SJCRH30 (cell line): ENCODE measurements at regions not wholly inside any gene's neighbourhood (a gene's known extent, or its start where the extent isn't known, plus 50 kb on each side); places are given as distances from the start of the nearest gene placed in this dataset.

Experiments
- DNase-seq, 2 experiments: peaks; one replicate each; pipeline ENCODE4 v3.0.0-alpha.2; 2015 to 2020
- H3K27ac ChIP-seq: fragments of 250-450 bp; sonication (Bioruptor Pico); 2 replicates; pipeline ENCODE4 v1.5.1; 2020; ENCODE audit warnings: mild to moderate bottlenecking, moderate library complexity
- H3K27me3 ChIP-seq: fragments of 250-450 bp; sonication (Bioruptor Pico); 2 replicates; pipeline ENCODE4 v1.5.1; 2020; ENCODE audit warnings: mild to moderate bottlenecking, moderate library complexity
- H3K36me3 ChIP-seq: fragments of 250-450 bp; sonication (Bioruptor Pico); 2 replicates; pipeline ENCODE4 v1.5.1; 2020; ENCODE audit warnings: mild to moderate bottlenecking, moderate library complexity
- H3K4me1 ChIP-seq: fragments of 250-450 bp; sonication (Bioruptor Pico); 2 replicates; pipeline ENCODE4 v1.5.1; 2020; ENCODE audit warnings: mild to moderate bottlenecking, moderate library complexity
- H3K4me3 ChIP-seq: fragments of 250-450 bp; sonication (Bioruptor Pico); 2 replicates; pipeline ENCODE4 v1.5.1; 2020; ENCODE audit warnings: mild to moderate bottlenecking, moderate library complexity
- H3K9me3 ChIP-seq: fragments of 250-450 bp; sonication (Bioruptor Pico); replicated peaks from 2 replicates; pipeline ENCODE4 v1.5.1; 2020; ENCODE audit warnings: mild to moderate bottlenecking, moderate library complexity

DNA sequence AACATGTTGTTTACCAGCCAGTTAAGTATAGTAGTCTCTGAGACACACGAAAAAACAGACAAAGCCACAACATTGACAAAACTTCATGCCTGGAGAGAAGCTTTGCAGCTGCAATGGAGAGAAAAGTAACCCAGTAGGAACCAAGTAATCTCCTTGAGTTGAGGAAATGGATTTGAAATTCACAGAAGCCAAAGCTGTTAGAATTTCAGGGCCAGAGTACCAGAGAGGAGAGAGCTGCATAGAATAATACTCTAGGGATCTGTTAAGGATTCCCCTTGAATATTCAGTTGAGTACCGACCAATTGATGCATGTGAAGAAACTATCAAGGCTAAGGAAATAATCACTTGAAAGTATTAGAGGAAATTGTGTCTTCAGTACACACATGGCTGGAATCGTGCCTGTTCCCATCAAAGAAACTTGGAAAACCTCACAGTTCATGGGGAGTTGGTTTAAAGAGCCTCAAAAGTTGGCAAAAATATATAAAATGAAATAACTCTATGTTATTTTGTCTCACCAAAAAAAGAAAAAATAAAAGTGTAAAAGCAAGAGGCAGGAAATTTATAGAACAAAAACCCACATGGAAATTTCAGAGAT, 324.0 kb upstream of the NEGR1 start:
- no peaks in the 10 kb centered on the region for H3K4me1 ChIP-seq
- H3K27ac ChIP-seq = no peak overlapping the region
- H3K36me3 ChIP-seq = no peaks in the 10 kb centered on the region
- DNase-seq = no peak
- no peak overlapping the region for H3K4me3 ChIP-seq
- H3K27me3 ChIP-seq = no peaks in the 10 kb centered on the region
- H3K9me3 ChIP-seq = no peaks in the 10 kb centered on the region

- H3K36me3 ChIP-seq = no peaks in the 10 kb centered on the region; the same call in 1 of the 2 replicates
- no peaks in the 10 kb centered on the region for H3K4me1 ChIP-seq
- H3K9me3 ChIP-seq = no peaks in the 10 kb centered on the region
- no peak overlapping the region for H3K4me3 ChIP-seq
- DNase-seq = no peak
- H3K27ac ChIP-seq = no peak overlapping the region
- H3K27me3 ChIP-seq = no peaks in the 10 kb centered on the region
Observed at GRCh38 chr1:72601035-72601674, 318.8 kb upstream of the NEGR1 start.

GRCh38 chr1:72586023-72586685, 303.8 kb upstream of the NEGR1 start:
- Histone ChIP-seq H3K27me3 (no peaks in the 10 kb centered on the region), H3K4me1 (no peaks in the 10 kb centered on the region), H3K9me3 (no peaks in the 10 kb centered on the region), H3K27ac (no peak overlapping the region), H3K36me3 (no peaks in the 10 kb centered on the region), H3K4me3 (no peak overlapping the region)
- DNase-seq = no peak

DNA sequence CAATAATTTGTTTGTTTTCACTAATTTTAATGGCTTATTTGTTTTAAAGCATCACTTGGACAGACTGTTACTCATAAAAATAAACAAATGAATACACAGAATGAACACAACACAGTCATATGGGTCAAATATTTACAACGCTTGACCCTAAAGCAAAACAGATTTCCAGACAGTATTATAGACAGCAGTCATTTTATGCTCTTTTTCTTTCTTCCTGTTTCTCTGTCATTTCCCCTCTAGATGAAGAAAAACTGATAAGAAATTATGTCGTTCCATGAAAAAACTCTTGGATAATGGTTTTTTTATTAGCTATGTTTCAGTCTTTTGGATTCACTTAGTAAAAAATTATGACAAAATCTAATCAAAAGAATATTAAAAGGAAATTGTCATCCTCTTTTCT, 297.3 kb upstream of the NEGR1 start:
- Histone ChIP-seq H3K4me1 (no peaks in the 10 kb centered on the region), H3K36me3 (no peaks in the 10 kb centered on the region)

GRCh38 chr1:72570815-72571214, 288.5 kb upstream of the NEGR1 start:
- Histone ChIP-seq H3K27me3 (no peaks in the 10 kb centered on the region), H3K4me3 (no peak overlapping the region), H3K4me1 (no peaks in the 10 kb centered on the region), H3K27ac (no peak overlapping the region), H3K9me3 (no peaks in the 10 kb centered on the region), H3K36me3 (no peaks in the 10 kb centered on the region)
- DNase-seq = no peak

More for the DNA sequence above, 297.3 kb upstream of the NEGR1 start:
- Histone ChIP-seq H3K27me3 (no peaks in the 10 kb centered on the region), H3K27ac (no peak overlapping the region), H3K9me3 (no peaks in the 10 kb centered on the region), H3K4me3 (no peak overlapping the region)
- no peak for DNase-seq

DNA sequence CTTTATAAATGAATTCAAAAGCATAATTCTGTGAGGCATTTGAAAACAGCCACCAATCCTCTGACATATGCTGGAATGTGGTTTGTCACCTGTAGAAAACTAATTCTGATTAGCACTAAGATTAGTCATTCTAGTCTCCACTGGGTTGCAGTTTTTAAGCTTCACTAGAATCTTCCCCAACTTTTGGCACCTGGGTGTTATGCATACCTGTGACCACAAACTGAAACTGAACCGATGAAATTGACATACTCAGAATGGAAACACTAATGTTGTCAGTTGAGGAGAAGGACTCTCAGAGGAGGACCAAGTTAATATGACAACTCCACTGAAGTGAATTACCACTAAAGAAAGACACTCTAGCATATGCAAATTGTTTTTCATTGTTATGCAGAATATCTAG, 285.8 kb upstream of the NEGR1 start:
- Histone ChIP-seq H3K9me3 (no peaks in the 10 kb centered on the region), H3K36me3 (no peaks in the 10 kb centered on the region), H3K4me3 (no peak overlapping the region), H3K27me3 (no peaks in the 10 kb centered on the region), H3K27ac (no peak overlapping the region), H3K4me1 (no peaks in the 10 kb centered on the region)
- no peak for DNase-seq

DNA sequence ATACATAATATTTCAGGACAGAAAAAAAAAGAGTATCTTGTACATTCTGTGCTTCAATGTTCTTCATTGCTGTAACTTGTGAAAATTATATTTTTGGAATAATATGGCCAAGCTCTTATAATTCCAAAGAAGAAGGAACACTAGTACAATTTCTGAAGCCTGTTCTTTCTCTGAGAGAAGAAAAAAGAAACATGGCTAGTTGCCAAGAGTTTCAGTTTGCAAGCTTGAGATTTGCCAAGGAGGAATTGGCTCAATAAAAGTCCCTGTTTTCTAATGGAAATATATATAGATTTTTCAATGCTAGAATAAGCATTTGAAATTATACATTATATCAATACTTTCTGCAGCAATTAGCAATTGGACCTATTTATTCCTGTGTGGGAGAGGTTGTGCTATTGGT, 285.2 kb upstream of the NEGR1 start:
- H3K27ac ChIP-seq = no peak overlapping the region
- H3K4me3 ChIP-seq = no peak overlapping the region
- DNase-seq = no peak
- no peaks in the 10 kb centered on the region for H3K27me3 ChIP-seq
- H3K4me1 ChIP-seq = no peaks in the 10 kb centered on the region
- H3K9me3 ChIP-seq = no peaks in the 10 kb centered on the region
- H3K36me3 ChIP-seq = no peaks in the 10 kb centered on the region

DNA sequence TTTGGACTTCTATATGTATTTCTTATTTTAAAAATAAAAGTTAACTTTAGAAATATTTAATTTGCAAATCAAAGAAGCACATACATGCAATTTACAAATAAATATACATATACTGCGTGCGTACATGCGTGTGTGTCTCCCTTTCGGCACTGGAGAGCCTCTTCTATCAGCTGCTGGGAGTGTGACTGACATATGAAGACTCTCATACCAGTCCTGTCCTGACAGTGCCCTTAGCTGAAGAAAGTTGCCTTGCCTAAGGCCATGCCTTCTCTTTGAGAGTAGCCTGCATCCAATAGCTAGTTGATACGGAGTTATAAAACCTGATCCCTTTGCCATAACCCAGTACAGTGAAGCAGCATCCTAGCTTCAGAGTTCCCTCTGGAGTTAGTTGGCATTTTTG, 282.4 kb upstream of the NEGR1 start:
- H3K27ac ChIP-seq = no peak overlapping the region
- H3K4me1 ChIP-seq = no peaks in the 10 kb centered on the region
- no peaks in the 10 kb centered on the region for H3K27me3 ChIP-seq
- no peak overlapping the region for H3K4me3 ChIP-seq
- H3K36me3 ChIP-seq = no peaks in the 10 kb centered on the region
- DNase-seq = no peak
- no peaks in the 10 kb centered on the region for H3K9me3 ChIP-seq

DNA sequence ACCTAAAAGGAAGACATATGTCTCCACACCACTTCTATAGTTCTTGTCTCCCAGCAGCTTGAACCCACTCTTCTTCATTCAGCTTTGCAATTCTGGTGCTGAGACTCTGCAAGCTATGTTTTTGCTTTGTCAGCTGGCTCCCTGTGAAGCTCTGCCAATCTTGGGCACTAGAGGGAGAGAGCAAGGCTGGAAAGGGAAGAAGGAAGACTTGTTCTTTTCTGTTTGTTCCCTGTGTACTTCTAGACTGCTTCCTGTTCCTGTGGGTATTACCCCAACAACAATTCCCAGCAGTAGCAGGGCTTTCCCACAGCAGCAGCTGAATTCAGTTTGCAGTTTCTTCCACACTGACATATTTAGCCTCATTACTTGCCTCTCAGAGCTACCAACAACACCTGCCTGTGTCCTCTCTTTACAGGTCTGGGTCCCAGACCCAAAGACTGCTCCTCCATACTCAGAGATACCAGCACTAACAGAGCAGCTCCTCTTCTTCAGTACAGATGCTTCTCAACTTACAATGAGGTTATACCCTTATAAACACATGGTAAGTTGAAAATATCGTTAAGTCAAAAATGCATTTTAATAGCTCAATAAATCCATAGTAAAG, 275.2 kb upstream of the NEGR1 start:
- no peak overlapping the region for H3K27ac ChIP-seq
- H3K27me3 ChIP-seq = no peaks in the 10 kb centered on the region
- no peak overlapping the region for H3K4me3 ChIP-seq
- H3K4me1 ChIP-seq = no peaks in the 10 kb centered on the region
- DNase-seq = peak in 1 of 2 experiments; percentile 11
- no peaks in the 10 kb centered on the region for H3K36me3 ChIP-seq
- H3K9me3 ChIP-seq = no peaks in the 10 kb centered on the region

DNA sequence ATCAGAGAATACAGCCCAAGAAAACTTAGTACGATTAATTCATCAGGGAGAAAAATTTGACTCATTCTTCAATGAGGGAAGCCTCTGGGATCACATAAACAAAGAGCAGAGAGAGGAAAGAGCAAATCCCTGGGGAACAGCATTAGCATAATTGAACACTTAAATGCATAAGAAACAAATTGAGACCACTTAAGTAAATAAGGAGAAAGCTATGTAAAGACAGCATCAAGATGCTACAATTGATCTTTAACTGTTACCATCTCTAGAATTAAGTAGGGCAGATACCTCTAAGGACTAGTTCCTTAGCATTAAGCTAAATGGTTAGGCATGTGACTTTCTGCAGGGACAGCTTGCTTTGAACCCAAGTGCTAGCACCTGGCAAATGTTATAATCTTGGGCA, 265.1 kb upstream of the NEGR1 start:
- no peaks in the 10 kb centered on the region; the same call in 1 of the 2 replicates for H3K27me3 ChIP-seq
- no peak for DNase-seq
- no peaks in the 10 kb centered on the region; the same call in 1 of the 2 replicates for H3K9me3 ChIP-seq
- H3K4me3 ChIP-seq = no peak overlapping the region
- H3K4me1 ChIP-seq = no peaks in the 10 kb centered on the region
- H3K36me3 ChIP-seq = no peaks in the 10 kb centered on the region
- no peak overlapping the region for H3K27ac ChIP-seq

- H3K27me3 ChIP-seq = no peaks in the 10 kb centered on the region
- H3K4me1 ChIP-seq = no peaks in the 10 kb centered on the region
- H3K9me3 ChIP-seq = no peaks in the 10 kb centered on the region; the same call in 1 of the 2 replicates
- no peak overlapping the region for H3K27ac ChIP-seq
- no peak overlapping the region for H3K4me3 ChIP-seq
- no peaks in the 10 kb centered on the region for H3K36me3 ChIP-seq
- no peak for DNase-seq
Observed at GRCh38 chr1:72540674-72541073, 258.3 kb upstream of the NEGR1 start.

GRCh38 chr1:72535470-72535869, 253.1 kb upstream of the NEGR1 start:
- Histone ChIP-seq H3K4me3 (no peak overlapping the region), H3K36me3 (no peaks in the 10 kb centered on the region), H3K9me3 (no peaks in the 10 kb centered on the region), H3K4me1 (no peaks in the 10 kb centered on the region), H3K27ac (no peak overlapping the region), H3K27me3 (no peaks in the 10 kb centered on the region)
- no peak for DNase-seq

DNA sequence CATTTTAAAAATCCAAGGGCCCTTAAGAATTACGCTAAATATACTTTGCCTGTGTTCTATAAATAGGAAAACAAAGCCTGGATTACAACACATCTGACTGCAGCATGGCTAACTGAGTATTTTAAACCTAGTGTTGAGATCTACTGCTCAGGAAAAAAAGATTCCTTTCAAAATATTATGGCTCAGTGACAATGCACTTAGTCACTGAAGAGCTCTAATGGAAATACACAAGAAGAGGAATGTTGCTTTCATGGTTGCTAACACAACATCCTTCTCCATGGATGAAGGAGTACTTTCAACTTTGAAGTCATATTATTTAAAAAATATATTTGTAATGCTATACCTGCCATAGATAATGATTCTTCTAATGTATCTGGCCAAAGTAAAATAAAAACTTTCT, 248.3 kb upstream of the NEGR1 start:
- Histone ChIP-seq H3K9me3 (no peaks in the 10 kb centered on the region), H3K36me3 (no peaks in the 10 kb centered on the region), H3K4me3 (no peak overlapping the region), H3K27me3 (no peaks in the 10 kb centered on the region), H3K4me1 (no peaks in the 10 kb centered on the region), H3K27ac (no peak overlapping the region)
- no peak for DNase-seq

DNA sequence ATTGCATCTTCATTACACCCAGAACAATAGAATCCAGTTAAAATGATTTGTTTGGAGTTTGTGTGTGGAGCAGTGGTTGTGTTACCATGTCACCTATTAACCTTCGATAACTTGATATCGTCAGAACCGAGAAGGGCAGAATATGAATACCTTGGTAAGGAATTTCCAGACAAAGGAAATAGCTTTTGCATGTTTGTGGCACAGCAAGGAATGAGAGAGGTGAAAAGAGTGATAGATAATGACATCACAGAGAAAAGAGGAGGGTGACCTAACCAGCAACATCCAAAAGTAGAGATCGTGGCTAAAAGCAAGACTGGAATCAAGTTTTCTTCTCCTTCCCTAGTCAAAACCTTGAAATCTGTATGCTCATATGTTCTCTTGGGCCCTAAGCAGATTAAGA, 244.6 kb upstream of the NEGR1 start:
- no peak for DNase-seq
- Histone ChIP-seq H3K4me3 (no peak overlapping the region), H3K27ac (no peak overlapping the region), H3K36me3 (no peaks in the 10 kb centered on the region), H3K9me3 (no peaks in the 10 kb centered on the region), H3K27me3 (no peaks in the 10 kb centered on the region), H3K4me1 (no peaks in the 10 kb centered on the region)

DNA sequence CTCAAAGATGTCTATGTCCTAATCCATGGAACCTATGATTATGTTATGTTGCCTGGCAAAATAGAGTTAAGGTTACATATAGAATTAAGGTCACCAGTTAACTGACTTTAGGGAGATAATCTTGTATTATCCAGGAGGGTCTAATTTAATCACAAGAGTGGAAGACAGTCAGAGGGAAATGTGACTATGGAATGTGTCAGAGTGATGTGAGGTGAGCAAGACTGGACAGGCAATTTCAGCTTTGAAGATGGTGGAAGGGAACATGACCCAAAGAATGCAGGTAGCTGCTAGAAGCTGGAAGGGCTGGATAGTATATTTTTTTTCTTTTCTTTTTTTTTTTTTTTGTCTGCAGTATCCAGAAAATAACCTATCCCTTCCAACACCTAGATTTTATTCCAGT, 241.7 kb upstream of the NEGR1 start:
- Histone ChIP-seq H3K4me1 (no peaks in the 10 kb centered on the region), H3K27ac (no peak overlapping the region), H3K36me3 (no peaks in the 10 kb centered on the region), H3K27me3 (0 out of 2 replicates have a peak, but pooled peaks cover 4% of the 10 kb centered on the region), H3K9me3 (no peaks in the 10 kb centered on the region), H3K4me3 (no peak overlapping the region)
- DNase-seq = no peak
